AG08395 (cell line): ENCODE measurements at regions not wholly inside any gene's neighbourhood (a gene's known extent, or its start where the extent isn't known, plus 50 kb on each side); places are given as distances from the start of the nearest gene placed in this dataset.

Experiments used
- DNase-seq: peaks from one replicate; pipeline ENCODE4 v3.0.0; 2012; ENCODE audit warnings: mixed read lengths, low spot score

GRCh38 chr13:73198991-73199411 is 140.2 kb downstream of the KLF5 start:
- DNase-seq, result no peak

GRCh38 chr13:73195091-73195490 is 136.3 kb downstream of the KLF5 start:
- DNase-seq, result no peak

GRCh38 chr13:73194310-73194709 is 135.5 kb downstream of the KLF5 start:
- no peak for DNase-seq

- no peak for DNase-seq
Measured at GRCh38 chr13:73193554-73193953, 134.7 kb downstream of the KLF5 start.

GRCh38 chr13:73190477-73190876 is 131.7 kb downstream of the KLF5 start:
- no peak for DNase-seq

- no peak for DNase-seq
Measured at GRCh38 chr13:73189776-73190175, 131.0 kb downstream of the KLF5 start.

GRCh38 chr13:73189362-73189761 is 130.6 kb downstream of the KLF5 start:
- DNase-seq, result no peak

- DNase-seq, result no peak
Measured at GRCh38 chr13:73187106-73187505, 128.3 kb downstream of the KLF5 start.

- no peak for DNase-seq
Measured at GRCh38 chr13:73179650-73180274, 121.0 kb downstream of the KLF5 start.

- no peak for DNase-seq
Measured at GRCh38 chr13:73177916-73178565, 119.2 kb downstream of the KLF5 start.

- DNase-seq, result no peak
Measured at GRCh38 chr13:73177017-73177416, 118.2 kb downstream of the KLF5 start.

- DNase-seq, result no peak
Measured at GRCh38 chr13:73174521-73175010, 115.8 kb downstream of the KLF5 start.

GRCh38 chr13:73173279-73173811 is 114.5 kb downstream of the KLF5 start:
- no peak for DNase-seq

- DNase-seq, result no peak
Measured at GRCh38 chr13:73171926-73172325, 113.1 kb downstream of the KLF5 start.

GRCh38 chr13:73171271-73171682 is 112.5 kb downstream of the KLF5 start:
- DNase-seq, result no peak

GRCh38 chr13:73169971-73170370 is 111.2 kb downstream of the KLF5 start:
- DNase-seq, result no peak

- DNase-seq, result no peak
Measured at GRCh38 chr13:73168953-73169401, 110.2 kb downstream of the KLF5 start.

- no peak for DNase-seq
Measured at GRCh38 chr13:73168226-73168952, 109.6 kb downstream of the KLF5 start.

- DNase-seq, result no peak
Measured at GRCh38 chr13:73167028-73167820, 108.4 kb downstream of the KLF5 start.

- DNase-seq, result no peak
Measured at GRCh38 chr13:73166204-73166603, 107.4 kb downstream of the KLF5 start.

- DNase-seq, result no peak
Measured at GRCh38 chr13:73162912-73163911, 104.4 kb downstream of the KLF5 start.
